Keratinocyte (primary cell): ENCODE measurements at regions not wholly inside any gene's neighbourhood (a gene's known extent, or its start where the extent isn't known, plus 50 kb on each side); places are given as distances from the start of the nearest gene placed in this dataset.

Experiments
- EZH2 ChIP-seq: IDR thresholded peaks from one replicate; pipeline ENCODE4 v1.6.1; 2012; ENCODE audit warnings: inconsistent platforms, mild to moderate bottlenecking, low read length, moderate library complexity
- TF ChIP-seq, protein P1 (sequence below), 3 experiments: IDR thresholded peaks in 1 of 3; conservative IDR thresholded peaks in 1 of 3; optimal IDR thresholded peaks in 1 of 3; 2 replicates in 2 of 3; 3 replicates in 1 of 3; pipeline versions ENCODE3 to v1.5.1; 2011; ENCODE audit warnings: low read length in 3 of 3, mild to moderate bottlenecking in 3 of 3, moderate library complexity in 2 of 3, control low read depth in 1 of 3, inconsistent platforms in 1 of 3; ENCODE audit not compliant: insufficient read depth in 2 of 3; ENCODE audit errors: extremely low read depth in 1 of 3

DNA sequence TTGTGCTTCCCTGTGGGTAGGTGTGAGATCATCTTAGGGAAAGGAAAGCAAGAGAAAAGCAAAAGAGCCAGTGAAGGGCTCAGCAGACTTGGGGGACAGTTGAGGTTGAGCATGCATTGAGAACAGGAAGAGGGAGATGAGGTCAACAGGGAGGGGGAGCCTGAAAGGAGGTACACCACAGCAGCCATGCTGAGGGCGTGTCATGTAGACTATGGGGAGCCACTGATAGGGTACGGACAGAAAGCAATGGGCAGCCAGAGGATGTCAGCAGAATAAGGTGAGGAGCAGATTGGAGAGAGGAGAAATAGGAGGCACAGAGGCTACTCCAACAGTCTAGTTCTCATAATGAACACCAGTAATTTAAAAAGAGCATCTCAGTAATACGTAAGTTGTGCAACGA is 351.1 kb upstream of the HTR1E start:
- TF ChIP-seq, protein P1, sequence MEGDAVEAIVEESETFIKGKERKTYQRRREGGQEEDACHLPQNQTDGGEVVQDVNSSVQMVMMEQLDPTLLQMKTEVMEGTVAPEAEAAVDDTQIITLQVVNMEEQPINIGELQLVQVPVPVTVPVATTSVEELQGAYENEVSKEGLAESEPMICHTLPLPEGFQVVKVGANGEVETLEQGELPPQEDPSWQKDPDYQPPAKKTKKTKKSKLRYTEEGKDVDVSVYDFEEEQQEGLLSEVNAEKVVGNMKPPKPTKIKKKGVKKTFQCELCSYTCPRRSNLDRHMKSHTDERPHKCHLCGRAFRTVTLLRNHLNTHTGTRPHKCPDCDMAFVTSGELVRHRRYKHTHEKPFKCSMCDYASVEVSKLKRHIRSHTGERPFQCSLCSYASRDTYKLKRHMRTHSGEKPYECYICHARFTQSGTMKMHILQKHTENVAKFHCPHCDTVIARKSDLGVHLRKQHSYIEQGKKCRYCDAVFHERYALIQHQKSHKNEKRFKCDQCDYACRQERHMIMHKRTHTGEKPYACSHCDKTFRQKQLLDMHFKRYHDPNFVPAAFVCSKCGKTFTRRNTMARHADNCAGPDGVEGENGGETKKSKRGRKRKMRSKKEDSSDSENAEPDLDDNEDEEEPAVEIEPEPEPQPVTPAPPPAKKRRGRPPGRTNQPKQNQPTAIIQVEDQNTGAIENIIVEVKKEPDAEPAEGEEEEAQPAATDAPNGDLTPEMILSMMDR (optimal IDR thresholded peaks at IDR 0.05 in 1 of 3, IDR thresholded peaks at IDR 0.05 in 1 of 3, conservative IDR thresholded peaks at IDR 0.05 in 1 of 3; ENCODE audit: extremely low read depth in 1 of 3, insufficient read depth in 2 of 3, low read length in 3 of 3): no peak
- TF ChIP-seq EZH2: no peak
